HG03342 (cell line): ENCODE measurements at regions not wholly inside any gene's neighbourhood (a gene's known extent, or its start where the extent isn't known, plus 50 kb on each side); places are given as distances from the start of the nearest gene placed in this dataset.
"Not testable (repeated sequence)": the region's sequence is repeated elsewhere in the genome, so short reads cannot be mapped to it uniquely, and the experiment has no call there.

Source experiments
- ATAC-seq: cut with Tn5 transposase; IDR thresholded peaks from one replicate; pipeline ENCODE4 v1.9.1; 2021; ENCODE audit warnings: mild to moderate bottlenecking, moderate library complexity; ENCODE audit not compliant: unreplicated experiment

- no peak for ATAC-seq
Measured at GRCh38 chr2:215833531-215834162, 179.7 kb downstream of the MREG start.

DNA sequence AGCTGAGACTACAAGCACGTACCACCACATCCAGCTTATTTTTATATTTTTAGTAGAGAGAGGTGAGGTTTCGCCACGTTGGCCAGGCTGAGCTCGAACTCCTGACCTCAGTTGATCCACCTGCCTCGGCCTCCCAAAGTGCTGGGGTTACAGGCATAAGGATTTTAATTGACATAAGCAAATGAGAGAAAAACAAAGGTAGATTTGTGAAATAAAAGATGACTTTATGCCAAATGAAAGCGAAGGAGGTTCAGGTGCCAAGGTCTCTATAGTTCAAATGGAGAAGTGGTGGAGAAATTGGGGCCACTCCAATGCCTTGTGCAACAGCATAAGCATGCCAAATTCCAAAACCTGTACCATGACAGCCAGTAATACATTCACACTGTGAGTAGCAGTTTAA lies 180.6 kb downstream of the MREG start:
- ATAC-seq: no peak

- ATAC-seq: no peak
Measured at GRCh38 chr2:215831296-215831913, 181.9 kb downstream of the MREG start.

DNA sequence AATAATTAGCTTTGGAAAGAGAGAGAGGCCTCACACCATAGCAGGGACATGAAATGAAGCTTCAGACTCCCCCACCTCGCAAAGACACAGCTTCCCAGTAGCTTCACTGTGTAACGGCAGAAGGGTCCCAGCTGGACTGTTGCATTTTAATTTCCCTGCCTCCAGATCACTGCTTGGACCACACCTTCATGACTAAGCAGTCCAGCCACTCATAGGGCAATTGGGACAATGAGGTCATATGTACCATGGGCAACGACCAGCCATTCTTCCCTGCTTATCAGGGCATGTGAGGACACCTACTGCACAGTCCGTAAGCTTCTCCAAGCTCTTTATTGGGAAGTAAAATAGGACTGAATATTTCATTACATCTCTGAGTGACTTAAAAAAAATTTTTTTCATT lies 183.0 kb downstream of the MREG start:
- ATAC-seq: no peak

DNA sequence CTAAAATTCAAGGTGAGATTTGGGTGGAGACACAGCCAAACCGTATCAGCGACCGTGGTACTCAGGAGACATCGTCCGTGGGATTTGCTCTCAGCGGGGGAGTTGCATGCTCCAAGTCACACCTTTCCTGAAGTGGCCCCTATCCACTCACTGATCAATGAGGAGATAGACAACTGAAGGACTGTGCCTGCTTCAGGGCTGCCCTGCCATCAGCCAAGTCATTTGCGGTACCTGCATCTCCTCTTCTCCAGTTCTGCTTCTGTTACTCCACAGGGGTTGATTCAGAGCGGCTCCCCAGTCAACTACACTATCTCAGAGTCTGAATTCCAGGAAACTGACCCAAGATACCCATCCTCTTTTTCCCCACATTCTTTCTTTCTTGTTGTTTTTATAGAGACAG lies 184.1 kb downstream of the MREG start:
- ATAC-seq: no peak

GRCh38 chr2:215828528-215829184 lies 184.7 kb downstream of the MREG start:
- peak; percentile 96 for ATAC-seq

DNA sequence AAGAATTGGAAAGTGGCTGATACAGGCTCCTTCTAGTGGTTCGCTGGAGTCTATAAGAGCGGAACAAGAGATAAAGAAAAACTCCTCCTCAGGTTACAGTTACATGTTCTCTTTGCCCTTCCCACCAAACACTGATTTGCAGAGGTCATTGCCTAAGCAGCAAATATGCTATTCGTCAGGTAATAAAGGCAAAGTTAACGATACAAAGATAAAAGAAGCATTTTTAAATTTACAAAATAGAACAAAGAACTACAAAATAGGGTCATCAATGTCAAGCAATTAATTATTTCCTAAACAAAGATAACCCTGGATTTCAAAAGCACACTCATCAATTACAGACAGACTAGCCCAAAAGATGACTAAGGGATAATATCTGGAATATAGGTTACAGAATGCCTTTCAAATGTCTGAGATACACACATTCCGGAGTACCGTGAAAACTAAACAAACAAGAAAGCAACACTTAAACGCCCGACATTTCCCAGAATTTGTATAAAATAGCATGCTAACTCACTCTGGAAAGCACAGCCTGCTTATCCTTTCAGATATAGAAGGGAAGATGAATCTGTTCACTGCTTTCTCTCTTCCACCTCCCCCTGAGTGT lies 186.4 kb downstream of the MREG start:
- ATAC-seq: no peak

- no peak for ATAC-seq
Measured at GRCh38 chr2:215826376-215826775, 187.0 kb downstream of the MREG start.

DNA sequence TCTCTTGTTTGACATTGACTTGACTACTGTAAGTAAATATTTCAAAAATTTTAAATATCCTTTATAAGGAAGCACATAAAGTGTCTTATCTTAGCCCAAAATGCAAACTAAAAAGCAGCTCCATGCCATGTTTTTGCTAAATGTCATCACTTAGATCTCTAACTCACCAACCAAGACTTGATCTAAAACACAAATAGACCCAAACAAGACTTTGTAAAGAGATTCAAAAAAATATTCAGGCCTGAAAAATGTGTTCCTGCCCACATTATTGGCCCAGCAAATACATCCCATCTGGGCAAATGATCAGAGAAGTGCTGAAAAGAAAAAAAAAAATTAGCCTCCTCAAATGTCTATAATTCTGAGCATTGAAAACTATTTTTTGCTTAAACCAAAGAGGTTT lies 187.6 kb downstream of the MREG start:
- ATAC-seq: no peak

GRCh38 chr2:215821298-215821697 lies 192.1 kb downstream of the MREG start:
- not testable (repeated sequence) for ATAC-seq

DNA sequence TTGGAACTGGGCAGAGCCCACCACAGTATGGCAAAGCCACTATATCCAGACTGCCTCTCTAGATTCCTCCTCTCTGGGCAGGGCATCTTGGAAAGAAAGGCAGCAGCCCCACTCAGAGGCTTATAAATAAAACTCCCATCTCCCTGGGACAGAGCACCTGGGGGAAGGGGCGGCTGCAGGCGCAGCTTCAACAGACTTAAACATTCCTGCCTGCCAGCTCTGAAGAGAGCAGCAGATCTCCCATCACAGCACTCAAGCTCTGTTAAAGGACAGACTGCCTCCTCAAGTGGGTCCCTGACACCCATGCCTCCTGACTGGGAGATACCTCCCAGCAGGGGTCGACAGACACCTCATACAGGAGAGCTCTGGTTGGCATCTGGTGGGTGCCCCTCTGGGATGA lies 193.6 kb downstream of the MREG start:
- ATAC-seq: not testable (repeated sequence)

DNA sequence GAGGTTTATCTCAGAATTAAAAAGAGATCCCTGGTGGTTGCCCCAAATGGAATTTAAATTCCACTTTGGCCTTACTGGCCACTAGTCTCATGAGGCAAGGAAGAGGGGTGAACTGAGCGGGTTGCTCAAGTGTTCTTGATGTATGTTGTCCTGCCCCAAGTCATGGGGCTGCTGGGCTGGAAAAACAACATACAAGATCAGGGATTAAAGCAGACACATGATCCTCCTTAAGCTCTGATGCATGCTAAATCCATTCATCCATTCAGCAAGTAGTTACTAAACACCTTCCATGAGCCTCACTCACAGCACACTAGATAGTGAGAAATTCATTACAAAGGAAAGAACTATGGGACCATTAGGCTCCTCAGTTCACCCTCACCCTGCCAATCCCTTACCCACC lies 196.3 kb downstream of the MREG start:
- no peak for ATAC-seq

GRCh38 chr2:215816424-215816823 lies 196.9 kb downstream of the MREG start:
- ATAC-seq: no peak

- ATAC-seq: no peak
Measured at GRCh38 chr2:215815960-215816359, 197.4 kb downstream of the MREG start.

DNA sequence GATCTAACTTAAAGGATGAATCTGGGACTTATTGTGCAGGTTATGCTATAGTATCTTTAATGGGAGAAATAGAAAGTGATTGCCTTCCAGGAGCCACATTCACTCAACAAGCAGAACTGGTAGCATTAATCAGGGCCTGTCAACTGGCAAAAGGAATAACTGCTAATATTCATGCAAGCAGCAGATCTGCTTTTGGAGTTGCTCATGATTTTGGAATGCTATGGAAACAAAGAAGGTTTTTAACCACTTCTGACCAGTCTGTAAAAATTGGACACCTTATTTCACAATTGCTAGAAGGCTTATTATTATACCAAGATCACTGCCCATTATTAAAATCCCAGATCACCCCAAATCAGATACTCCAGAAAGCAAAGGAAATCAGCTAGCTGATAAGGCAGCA lies 200.4 kb downstream of the MREG start:
- ATAC-seq: no peak

DNA sequence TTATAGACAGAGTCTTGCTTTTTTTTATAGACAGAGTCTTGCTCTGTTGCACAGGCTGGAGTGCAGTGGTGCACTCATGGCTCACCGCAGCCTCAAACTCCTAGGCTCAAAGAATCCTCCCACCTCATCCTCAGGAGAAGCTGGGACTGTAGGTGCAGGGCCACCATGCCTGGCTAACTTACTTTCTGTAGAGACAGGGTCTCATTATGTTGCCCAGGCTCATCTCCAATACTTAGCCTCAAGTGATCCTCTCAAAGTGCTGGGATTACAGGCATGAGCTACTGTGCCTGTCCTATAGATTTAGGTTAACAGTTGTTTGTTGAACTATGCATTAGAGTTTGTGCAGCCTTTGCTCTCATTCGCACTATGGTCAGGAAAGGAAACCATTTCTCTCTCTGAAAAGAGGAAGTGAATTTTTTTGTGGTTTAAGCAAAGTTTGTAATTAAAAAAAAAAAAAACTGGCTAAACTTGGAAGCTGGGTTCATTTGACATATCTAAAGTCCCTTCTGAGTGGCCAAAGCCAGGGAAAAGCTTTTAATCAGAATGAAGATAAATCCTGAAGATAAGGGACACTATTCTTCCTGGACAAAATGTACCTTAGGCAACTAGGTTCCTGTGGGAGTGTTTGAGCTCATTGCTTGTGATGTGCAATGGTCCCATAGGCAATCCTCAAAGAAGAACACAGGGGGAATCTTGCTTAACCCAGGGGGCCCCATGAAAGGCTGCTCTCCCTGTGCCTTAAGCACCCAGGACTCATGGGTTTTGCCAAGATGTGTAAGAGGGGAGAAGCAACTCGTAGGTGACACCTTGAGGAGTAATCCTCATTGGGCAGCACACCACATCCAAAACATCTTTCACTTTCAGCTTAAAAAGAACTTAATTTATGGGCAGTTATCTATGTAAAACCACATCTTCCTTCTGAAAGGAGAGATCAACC lies 201.7 kb downstream of the MREG start:
- peak; percentile 96 for ATAC-seq

DNA sequence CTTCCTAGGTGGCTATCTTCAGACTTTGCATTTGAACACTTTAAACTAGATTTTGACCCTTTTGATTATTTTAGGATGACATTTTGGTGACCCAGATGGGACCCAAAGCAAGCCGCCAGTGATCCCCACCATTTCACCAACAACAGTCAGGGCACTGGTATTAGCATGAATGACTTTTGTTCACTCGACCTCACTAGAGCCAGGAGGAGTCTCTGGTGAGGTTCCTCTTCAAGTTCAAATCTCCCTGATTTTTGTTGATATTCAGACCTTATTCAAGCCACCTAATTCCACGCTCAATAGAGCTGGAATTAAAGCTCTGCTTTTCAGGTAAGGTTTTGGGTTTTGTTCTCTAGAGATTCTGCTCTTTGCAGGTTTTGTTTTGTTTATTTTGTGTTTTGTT lies 202.3 kb downstream of the MREG start:
- peak; percentile 23 for ATAC-seq

DNA sequence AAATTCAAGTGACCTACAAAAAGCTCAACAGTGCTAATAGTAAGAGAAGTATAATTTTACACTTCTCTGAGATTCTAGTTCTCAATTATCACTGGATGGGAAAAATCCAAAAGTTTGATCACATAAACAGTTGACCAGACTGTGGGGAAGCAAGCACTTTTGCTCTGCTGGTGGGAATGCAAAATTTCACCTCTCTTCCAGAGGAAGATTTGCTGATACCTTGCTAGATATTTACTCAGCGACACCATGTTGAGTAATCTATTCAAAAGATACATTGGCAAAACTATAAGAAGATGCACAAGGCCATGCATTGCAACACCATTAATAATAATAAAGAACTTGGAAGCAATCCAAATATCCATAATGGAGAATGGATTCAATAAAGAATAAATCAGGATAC lies 204.4 kb downstream of the MREG start:
- no peak for ATAC-seq

- no peak for ATAC-seq
Measured at GRCh38 chr2:215808194-215808593, 205.2 kb downstream of the MREG start.

DNA sequence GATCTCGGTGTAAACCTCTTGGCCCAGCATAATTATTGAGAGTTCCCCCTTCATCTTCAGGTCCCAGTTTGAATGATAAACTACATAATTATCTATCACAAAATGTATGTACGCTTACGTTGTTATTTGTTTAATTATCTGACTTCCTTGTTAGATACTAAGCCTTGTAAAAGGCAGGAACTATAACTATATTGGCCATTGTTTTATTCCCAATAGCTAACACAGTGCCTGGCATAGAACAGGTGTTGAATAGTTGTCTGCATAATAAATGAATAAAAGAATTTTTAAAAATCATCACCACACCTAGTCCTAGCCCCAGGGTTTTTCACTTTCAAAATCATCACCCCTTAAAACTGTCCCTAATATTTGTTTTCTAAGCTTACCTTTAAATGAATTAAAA lies 207.9 kb downstream of the MREG start:
- ATAC-seq: no peak

- ATAC-seq: no peak
Measured at GRCh38 chr2:215803150-215803549, 210.2 kb downstream of the MREG start.
